HG02884 (cell line): ENCODE measurements at regions not wholly inside any gene's neighbourhood (a gene's known extent, or its start where the extent isn't known, plus 50 kb on each side); places are given as distances from the start of the nearest gene placed in this dataset.
A peak's percentile ranks its signal among the peaks of the same experiment; 100 is the strongest.
"Not testable (repeated sequence)": the region's sequence is repeated elsewhere in the genome, so short reads cannot be mapped to it uniquely, and the experiment has no call there.

Experiments
- ATAC-seq: cut with Tn5 transposase; IDR thresholded peaks from one replicate; pipeline ENCODE4 v1.9.1; 2021; ENCODE audit warnings: mild to moderate bottlenecking, moderate library complexity; ENCODE audit not compliant: unreplicated experiment

- ATAC-seq = no peak
These were observed 214.2 kb downstream of the KITLG start for GRCh38 chr12:88366101-88366500.

GRCh38 chr12:88367231-88367630 is 213.0 kb downstream of the KITLG start:
- ATAC-seq = no peak

GRCh38 chr12:88368077-88368476 is 212.2 kb downstream of the KITLG start:
- not testable (repeated sequence) for ATAC-seq

GRCh38 chr12:88371416-88372183 is 208.7 kb downstream of the KITLG start:
- no peak for ATAC-seq

- ATAC-seq = no peak
These were observed 204.7 kb downstream of the KITLG start for GRCh38 chr12:88375306-88376305.

- ATAC-seq = no peak
These were observed 202.3 kb downstream of the KITLG start for GRCh38 chr12:88377973-88378372.

- ATAC-seq = no peak
These were observed 198.8 kb downstream of the KITLG start for GRCh38 chr12:88381466-88381865.

- ATAC-seq = peak; percentile 68
These were observed 196.9 kb downstream of the KITLG start for GRCh38 chr12:88383405-88383804.

GRCh38 chr12:88388566-88389540 is 191.4 kb downstream of the KITLG start:
- ATAC-seq = peak; percentile 60

- ATAC-seq = no peak
These were observed 189.5 kb downstream of the KITLG start for GRCh38 chr12:88390811-88391210.

- peak; percentile 45 for ATAC-seq
These were observed 188.7 kb downstream of the KITLG start for GRCh38 chr12:88391556-88391955.

GRCh38 chr12:88393017-88393767 is 187.1 kb downstream of the KITLG start:
- ATAC-seq = no peak

- no peak for ATAC-seq
These were observed 182.2 kb downstream of the KITLG start for GRCh38 chr12:88398031-88398430.

GRCh38 chr12:88399811-88400210 is 180.5 kb downstream of the KITLG start:
- no peak for ATAC-seq

GRCh38 chr12:88400302-88400701 is 180.0 kb downstream of the KITLG start:
- ATAC-seq = no peak

GRCh38 chr12:88401155-88401554 is 179.1 kb downstream of the KITLG start:
- ATAC-seq = no peak

GRCh38 chr12:88406905-88407304 is 173.4 kb downstream of the KITLG start:
- no peak for ATAC-seq

- ATAC-seq = no peak
These were observed 171.4 kb downstream of the KITLG start for GRCh38 chr12:88408823-88409222.

GRCh38 chr12:88409257-88409656 is 171.0 kb downstream of the KITLG start:
- no peak for ATAC-seq

GRCh38 chr12:88411689-88412088 is 168.6 kb downstream of the KITLG start:
- ATAC-seq = no peak
